Hematopoietic multipotent progenitor cell treated with erythropoietin and hydrocortisone succinate and interleukin-3 and kit ligand, for 6 days (in vitro differentiated cells): ENCODE measurements at regions not wholly inside any gene's neighbourhood (a gene's known extent, or its start where the extent isn't known, plus 50 kb on each side); places are given as distances from the start of the nearest gene placed in this dataset.
"Not testable (repeated sequence)": the region's sequence is repeated elsewhere in the genome, so short reads cannot be mapped to it uniquely, and the experiment has no call there.

Experiments
- DNase-seq: peaks from one replicate; pipeline ENCODE4 v3.0.0-alpha.2; 2015

- not testable (repeated sequence) for DNase-seq
Observed at GRCh38 chr9:129296195-129296594, 118.1 kb upstream of the IER5L start.

- no peak for DNase-seq
Observed at GRCh38 chr9:129291041-129291501, 113.0 kb upstream of the IER5L start.

- DNase-seq, result no peak
Observed at GRCh38 chr9:129290606-129291005, 112.5 kb upstream of the IER5L start.

DNA sequence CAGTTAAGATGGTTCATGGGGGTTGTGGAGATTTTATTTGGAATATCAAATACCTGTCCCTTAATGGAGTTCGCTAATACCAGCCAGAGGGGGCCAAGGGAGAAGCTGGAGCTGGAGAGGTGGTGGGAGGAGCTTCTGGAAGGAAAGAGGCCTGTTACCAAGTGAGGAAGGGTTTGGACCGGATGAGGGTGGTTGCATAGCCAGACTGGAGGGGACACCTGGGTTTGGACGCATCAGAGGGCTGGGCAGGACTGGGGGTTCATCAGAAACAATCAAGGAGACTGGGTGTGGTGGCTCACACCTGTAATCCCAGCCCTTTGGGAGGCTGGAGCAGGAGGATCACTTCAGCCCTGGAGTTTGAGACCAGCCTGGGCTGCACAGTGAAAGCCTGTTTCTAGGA lies 111.8 kb upstream of the IER5L start:
- DNase-seq, result no peak

DNA sequence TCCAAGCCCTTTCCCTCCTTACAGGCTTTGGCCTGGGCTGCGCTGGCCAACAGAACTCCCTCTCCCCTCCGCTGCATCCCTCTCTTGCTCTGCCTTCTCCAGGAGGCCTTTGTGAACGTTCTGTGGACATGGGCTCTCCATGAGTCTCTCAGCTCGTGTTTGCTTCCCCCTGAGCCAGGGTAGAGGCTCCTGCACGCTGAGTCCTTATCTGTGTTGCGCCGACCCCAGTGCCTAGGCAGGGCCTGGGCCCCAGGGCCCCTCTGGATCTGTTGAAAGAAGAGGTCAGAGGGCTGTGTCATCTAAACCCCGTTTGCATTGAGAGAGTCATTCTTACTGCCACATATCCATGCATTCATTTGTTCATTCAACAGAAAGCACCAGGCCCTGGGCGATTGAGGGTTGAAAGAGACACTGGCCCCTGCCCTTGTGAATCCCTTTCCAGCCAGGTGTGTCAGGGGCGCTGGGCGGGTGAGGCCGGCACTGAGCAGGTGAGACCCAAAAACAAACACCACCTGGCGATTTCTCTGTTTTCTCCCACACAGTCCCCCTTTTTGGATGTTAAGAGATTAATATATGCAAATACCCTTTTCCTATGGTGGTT lies 111.2 kb upstream of the IER5L start:
- no peak for DNase-seq

GRCh38 chr9:129287619-129288305 lies 109.7 kb upstream of the IER5L start:
- DNase-seq, result no peak

GRCh38 chr9:129285979-129286772 lies 108.1 kb upstream of the IER5L start:
- no peak for DNase-seq

DNA sequence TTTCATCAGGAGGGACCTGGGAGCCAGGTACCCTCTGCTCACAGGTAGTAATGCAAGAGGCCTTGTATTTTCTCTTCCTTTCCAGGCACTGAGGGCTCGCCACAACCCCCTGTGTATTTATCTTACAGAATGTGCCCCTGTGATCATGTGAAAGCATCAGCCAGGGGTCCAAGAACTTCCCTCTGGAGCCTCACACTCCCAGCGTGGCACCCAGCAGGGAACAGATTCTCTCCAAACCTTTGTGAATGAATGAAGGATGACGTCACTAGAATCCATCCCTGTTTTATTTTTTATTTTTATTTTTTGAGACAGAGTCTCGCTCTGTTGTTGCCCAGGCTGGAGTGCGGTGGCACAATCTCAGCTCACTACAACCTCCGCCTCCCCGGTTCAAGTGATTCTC lies 107.3 kb upstream of the IER5L start:
- no peak for DNase-seq

- no peak for DNase-seq
Observed at GRCh38 chr9:129284607-129285291, 106.7 kb upstream of the IER5L start.

- DNase-seq, result no peak
Observed at GRCh38 chr9:129283705-129284606, 105.9 kb upstream of the IER5L start.

GRCh38 chr9:129283291-129283691 lies 105.2 kb upstream of the IER5L start:
- no peak for DNase-seq

GRCh38 chr9:129282731-129283211 lies 104.7 kb upstream of the IER5L start:
- no peak for DNase-seq

GRCh38 chr9:129282272-129282671 lies 104.2 kb upstream of the IER5L start:
- DNase-seq, result no peak

GRCh38 chr9:129281506-129282145 lies 103.6 kb upstream of the IER5L start:
- no peak for DNase-seq

GRCh38 chr9:129280623-129281271 lies 102.7 kb upstream of the IER5L start:
- no peak for DNase-seq

DNA sequence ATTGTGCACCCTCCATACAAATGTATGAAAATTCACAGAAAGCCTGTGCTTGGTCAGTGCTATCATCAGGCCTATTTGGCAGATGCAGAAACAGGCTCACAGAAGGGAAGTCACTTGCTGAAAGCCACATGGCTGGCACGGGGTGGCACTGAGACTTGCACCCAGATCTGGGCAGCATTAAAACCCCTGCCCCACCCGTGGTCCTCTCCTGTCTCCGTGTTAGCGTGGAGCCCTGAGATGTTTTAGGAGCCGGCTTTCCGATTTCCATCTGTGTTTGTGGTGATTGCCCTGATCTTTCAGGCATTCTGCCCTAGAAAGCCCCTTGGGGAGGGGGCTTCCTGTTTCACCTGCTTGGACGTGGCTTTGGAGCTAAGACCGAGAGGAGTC lies 102.2 kb upstream of the IER5L start:
- DNase-seq, result no peak

DNA sequence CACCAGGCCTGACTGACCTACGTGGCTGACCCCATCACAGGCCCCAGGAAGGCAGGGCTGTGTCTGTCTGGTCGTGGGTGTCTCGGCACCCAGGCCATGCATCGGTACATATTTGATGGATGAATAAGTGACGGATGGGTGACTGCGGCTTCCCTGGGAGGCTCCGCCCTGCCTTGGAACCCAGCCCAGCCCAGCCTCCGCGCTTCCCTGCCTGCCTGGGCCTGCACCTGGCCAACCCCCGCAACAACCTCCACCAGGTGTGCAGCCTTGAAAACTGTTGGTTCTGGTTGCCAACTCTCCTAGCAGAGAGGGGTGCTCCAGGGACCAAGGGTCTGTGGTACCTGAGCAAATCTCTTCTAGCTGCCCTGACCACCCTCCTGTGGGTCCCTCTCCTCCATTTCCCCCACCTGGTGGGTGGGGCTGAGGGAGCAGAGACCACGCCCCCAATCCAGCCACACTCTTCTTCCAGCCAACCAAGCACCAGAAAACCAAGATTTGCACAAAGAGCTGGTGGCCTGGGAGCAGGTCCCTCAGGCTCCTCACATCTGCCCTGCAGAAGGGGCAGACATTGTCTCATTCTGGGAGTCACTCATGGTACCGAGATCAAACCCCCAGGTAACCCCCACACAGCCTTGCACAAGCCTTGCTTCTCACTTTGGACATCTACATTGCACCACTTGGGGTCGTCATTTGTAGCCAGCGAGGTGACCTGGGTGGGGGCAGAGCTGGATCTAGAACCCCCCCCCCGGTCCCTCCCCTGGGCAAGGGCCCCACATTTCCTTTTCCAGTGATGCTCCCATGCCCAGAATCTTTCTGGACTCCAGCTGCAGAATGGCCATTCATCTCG lies 100.6 kb upstream of the IER5L start:
- no peak for DNase-seq

DNA sequence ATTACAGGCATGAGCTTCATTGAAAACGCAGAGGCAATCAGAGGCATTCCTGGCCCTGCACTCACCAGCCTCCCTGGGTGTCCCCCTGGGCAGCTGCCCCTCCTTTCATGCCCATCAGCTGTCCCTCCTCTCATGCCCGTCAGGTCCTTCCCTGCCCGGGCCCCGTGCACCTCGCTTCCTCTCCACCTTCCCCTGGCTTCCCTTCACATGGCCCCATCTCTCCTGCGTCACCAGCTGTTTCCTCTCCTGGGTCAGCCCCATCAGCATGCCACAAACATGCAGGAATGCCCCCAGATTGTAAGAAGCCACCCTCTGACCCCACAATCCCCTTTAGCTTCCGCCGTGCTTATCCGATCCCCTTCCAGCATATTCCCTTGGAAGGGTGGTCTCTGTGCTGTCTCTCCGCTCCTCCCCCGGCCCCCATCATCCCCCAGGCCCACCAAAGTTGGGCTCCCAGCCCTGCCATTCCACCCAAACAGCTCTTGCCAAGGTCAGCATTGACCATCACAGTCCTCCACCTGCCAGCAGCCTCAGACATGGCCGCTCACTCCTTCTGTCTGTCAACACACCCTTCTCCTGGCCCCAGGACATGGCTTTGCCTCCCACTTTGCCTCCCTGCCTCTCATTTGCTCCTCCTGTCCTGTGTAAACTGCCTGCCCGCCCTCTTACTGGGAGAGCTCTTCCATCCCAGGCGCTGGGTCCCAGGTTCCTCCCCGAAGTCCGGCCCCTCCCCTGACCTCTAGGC lies 98.6 kb upstream of the IER5L start:
- no peak for DNase-seq

GRCh38 chr9:129275626-129276247 lies 97.7 kb upstream of the IER5L start:
- no peak for DNase-seq
